ENCODE measurements at regions not wholly inside any gene's neighbourhood (a gene's known extent, or its start where the extent isn't known, plus 50 kb on each side); places are given as distances from the start of the nearest gene placed in this dataset.

DNA sequence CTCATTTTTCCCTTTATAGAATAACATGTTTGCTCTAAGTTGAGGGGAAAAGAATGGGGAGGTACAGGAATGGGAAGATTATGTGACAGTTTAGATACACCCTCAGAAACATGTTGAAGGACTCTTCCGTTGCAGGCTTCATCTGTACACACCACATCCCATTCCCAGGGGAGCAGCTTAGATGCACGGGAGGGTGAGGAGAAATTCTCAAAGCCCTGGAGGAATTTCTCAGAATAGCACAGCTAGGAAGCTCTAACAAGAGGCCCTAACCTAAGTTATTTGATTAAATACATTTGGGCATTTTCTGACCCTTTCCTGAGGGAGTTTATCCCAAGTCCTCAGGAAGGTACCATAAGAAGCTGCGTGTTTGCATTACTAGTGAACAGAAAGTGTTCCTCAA lies 660.2 kb upstream of the IGFBP3 start:
- TF ChIP-seq, protein P1, sequence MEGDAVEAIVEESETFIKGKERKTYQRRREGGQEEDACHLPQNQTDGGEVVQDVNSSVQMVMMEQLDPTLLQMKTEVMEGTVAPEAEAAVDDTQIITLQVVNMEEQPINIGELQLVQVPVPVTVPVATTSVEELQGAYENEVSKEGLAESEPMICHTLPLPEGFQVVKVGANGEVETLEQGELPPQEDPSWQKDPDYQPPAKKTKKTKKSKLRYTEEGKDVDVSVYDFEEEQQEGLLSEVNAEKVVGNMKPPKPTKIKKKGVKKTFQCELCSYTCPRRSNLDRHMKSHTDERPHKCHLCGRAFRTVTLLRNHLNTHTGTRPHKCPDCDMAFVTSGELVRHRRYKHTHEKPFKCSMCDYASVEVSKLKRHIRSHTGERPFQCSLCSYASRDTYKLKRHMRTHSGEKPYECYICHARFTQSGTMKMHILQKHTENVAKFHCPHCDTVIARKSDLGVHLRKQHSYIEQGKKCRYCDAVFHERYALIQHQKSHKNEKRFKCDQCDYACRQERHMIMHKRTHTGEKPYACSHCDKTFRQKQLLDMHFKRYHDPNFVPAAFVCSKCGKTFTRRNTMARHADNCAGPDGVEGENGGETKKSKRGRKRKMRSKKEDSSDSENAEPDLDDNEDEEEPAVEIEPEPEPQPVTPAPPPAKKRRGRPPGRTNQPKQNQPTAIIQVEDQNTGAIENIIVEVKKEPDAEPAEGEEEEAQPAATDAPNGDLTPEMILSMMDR (IDR thresholded peaks at IDR 0.05): no peak
- TF ChIP-seq POLR2A (IDR thresholded peaks at IDR 0.05): no peak
- no peak for DNase-seq
- intact Hi-C loops (cut with DNase I; ENCODE audit: low total_unique reads): no loop called here
- H3K9me3 ChIP-seq: no peaks in the 10 kb centered on the region
- H3K27me3 ChIP-seq: no peaks in the 10 kb centered on the region
- no peak overlapping the region for H3K4me3 ChIP-seq
- no peaks in the 10 kb centered on the region for H3K36me3 ChIP-seq
- no peaks in the 10 kb centered on the region for H3K4me1 ChIP-seq
- no peak overlapping the region for H3K27ac ChIP-seq

GRCh38 chr7:46580766-46581165 lies 659.7 kb upstream of the IGFBP3 start:
- no peak for DNase-seq
- Histone ChIP-seq H3K36me3 (no peaks in the 10 kb centered on the region), H3K27me3 (no peaks in the 10 kb centered on the region), H3K9me3 (no peaks in the 10 kb centered on the region), H3K4me3 (no peak overlapping the region), H3K27ac (no peak overlapping the region), H3K4me1 (no peaks in the 10 kb centered on the region)
- no peak for TF ChIP-seq POLR2A (IDR thresholded peaks at IDR 0.05)
- TF ChIP-seq, protein P1 (IDR thresholded peaks at IDR 0.05): no peak
- intact Hi-C loops (cut with DNase I; ENCODE audit: low total_unique reads): no loop called here

GRCh38 chr7:46577394-46577793 lies 656.3 kb upstream of the IGFBP3 start:
- Histone ChIP-seq H3K27me3 (no peaks in the 10 kb centered on the region), H3K4me3 (no peak overlapping the region), H3K4me1 (no peaks in the 10 kb centered on the region), H3K27ac (no peak overlapping the region), H3K36me3 (no peaks in the 10 kb centered on the region), H3K9me3 (no peaks in the 10 kb centered on the region)
- TF ChIP-seq POLR2A (IDR thresholded peaks at IDR 0.05): no peak
- TF ChIP-seq, protein P1 (IDR thresholded peaks at IDR 0.05): no peak
- no peak for DNase-seq
- intact Hi-C loops (cut with DNase I; ENCODE audit: low total_unique reads): no loop called here

- TF ChIP-seq, protein P1 (IDR thresholded peaks at IDR 0.05): no peak
- TF ChIP-seq POLR2A (IDR thresholded peaks at IDR 0.05): no peak
- Histone ChIP-seq H3K4me3 (no peak overlapping the region), H3K36me3 (no peaks in the 10 kb centered on the region), H3K27ac (no peak overlapping the region), H3K4me1 (no peaks in the 10 kb centered on the region), H3K9me3 (no peaks in the 10 kb centered on the region), H3K27me3 (no peaks in the 10 kb centered on the region)
- DNase-seq: no peak
- intact Hi-C loops (cut with DNase I; ENCODE audit: low total_unique reads): no loop called here
These were observed 655.9 kb upstream of the IGFBP3 start for GRCh38 chr7:46576950-46577349.

GRCh38 chr7:46572691-46573090 lies 651.6 kb upstream of the IGFBP3 start:
- H3K36me3 ChIP-seq: no peaks in the 10 kb centered on the region
- TF ChIP-seq POLR2A (IDR thresholded peaks at IDR 0.05): no peak
- TF ChIP-seq, protein P1 (IDR thresholded peaks at IDR 0.05): no peak
- H3K27ac ChIP-seq: no peak overlapping the region
- no peaks in the 10 kb centered on the region for H3K27me3 ChIP-seq
- intact Hi-C loops (cut with DNase I; ENCODE audit: low total_unique reads): no loop called here
- DNase-seq: no peak
- H3K9me3 ChIP-seq: no peaks in the 10 kb centered on the region
- H3K4me3 ChIP-seq: no peak overlapping the region
- H3K4me1 ChIP-seq: no peaks in the 10 kb centered on the region
